ENCODE measurements at regions not wholly inside any gene's neighbourhood (a gene's known extent, or its start where the extent isn't known, plus 50 kb on each side); places are given as distances from the start of the nearest gene placed in this dataset.
"Not testable (repeated sequence)": the region's sequence is repeated elsewhere in the genome, so short reads cannot be mapped to it uniquely, and the experiment has no call there.

DNA sequence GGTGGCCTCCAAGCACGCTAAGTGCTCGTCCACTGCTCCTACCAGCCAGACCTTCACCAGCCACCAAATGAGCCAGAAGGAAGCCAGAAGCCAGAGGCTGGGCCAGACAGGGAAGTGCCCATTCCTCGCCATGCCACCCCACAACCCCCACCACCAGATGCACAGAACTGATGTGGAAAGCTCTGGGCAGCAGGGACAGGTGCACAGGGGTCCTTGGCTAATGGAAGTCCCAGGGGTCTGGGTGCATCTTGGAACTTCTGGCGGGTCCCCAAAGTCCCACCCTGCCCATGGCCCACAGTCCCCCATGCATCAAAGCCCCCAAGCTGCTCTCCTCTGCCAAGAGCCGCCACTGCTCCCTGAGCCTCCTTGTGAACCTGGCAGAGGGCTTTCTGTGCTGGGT lies 173.1 kb upstream of the ID2 start:
- Histone ChIP-seq H3K36me3 (ENCODE audit: control insufficient read depth in 2 of 2, insufficient read depth in 2 of 2, low read length in 2 of 2) (no peaks in the 10 kb centered on the region), H3K9me3 (ENCODE audit: control insufficient read depth in 2 of 2, low read length in 2 of 2) (peaks cover 0 to under 1% of the 10 kb centered on the region in 2 donors), H3K9ac (ENCODE audit: low read length in 2 of 2) (no peak overlapping the region), H3K27me3 (ENCODE audit: control insufficient read depth in 1 of 2, insufficient read depth in 2 of 2, low read length in 2 of 2) (no peaks in the 10 kb centered on the region), H3K4me3 (ENCODE audit: low read length in 2 of 2) (no peak overlapping the region), H3K27ac (ENCODE audit: low read length) (no peak overlapping the region), H3K4me1 (ENCODE audit: control insufficient read depth, insufficient read depth, low read length) (no peaks in the 10 kb centered on the region)

DNA sequence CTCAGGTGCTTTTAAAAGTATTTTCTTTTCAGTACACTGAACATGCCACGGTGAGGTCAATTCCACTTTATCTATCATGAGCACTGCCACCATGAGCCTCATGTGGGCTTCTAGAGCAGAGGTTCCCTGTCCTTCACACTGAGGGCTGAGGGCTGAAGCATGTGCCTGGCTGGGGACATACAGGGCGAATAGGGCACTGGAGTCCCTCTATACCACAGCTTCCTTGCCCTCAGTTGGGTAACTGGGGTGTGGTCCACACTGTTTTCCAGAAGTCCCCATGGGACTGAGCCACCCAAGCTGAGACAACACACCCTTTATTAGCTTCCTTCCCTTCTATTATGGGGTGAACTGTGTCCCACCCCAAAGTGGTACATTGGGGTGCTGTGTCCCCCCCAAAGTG lies 172.2 kb upstream of the ID2 start:
- H3K4me3 ChIP-seq (ENCODE audit: low read length in 2 of 2), result no peak overlapping the region
- H3K36me3 ChIP-seq (ENCODE audit: control insufficient read depth in 2 of 2, insufficient read depth in 2 of 2, low read length in 2 of 2), result no peaks in the 10 kb centered on the region
- H3K9me3 ChIP-seq (ENCODE audit: control insufficient read depth in 2 of 2, low read length in 2 of 2), result peaks cover 0 to 3% of the 10 kb centered on the region in 2 donors
- H3K27me3 ChIP-seq (ENCODE audit: control insufficient read depth in 1 of 2, insufficient read depth in 2 of 2, low read length in 2 of 2), result no peaks in the 10 kb centered on the region
- H3K4me1 ChIP-seq (ENCODE audit: control insufficient read depth, insufficient read depth, low read length), result no peaks in the 10 kb centered on the region
- H3K9ac ChIP-seq (ENCODE audit: low read length in 2 of 2), result no peak overlapping the region
- H3K27ac ChIP-seq (ENCODE audit: low read length), result no peak overlapping the region

DNA sequence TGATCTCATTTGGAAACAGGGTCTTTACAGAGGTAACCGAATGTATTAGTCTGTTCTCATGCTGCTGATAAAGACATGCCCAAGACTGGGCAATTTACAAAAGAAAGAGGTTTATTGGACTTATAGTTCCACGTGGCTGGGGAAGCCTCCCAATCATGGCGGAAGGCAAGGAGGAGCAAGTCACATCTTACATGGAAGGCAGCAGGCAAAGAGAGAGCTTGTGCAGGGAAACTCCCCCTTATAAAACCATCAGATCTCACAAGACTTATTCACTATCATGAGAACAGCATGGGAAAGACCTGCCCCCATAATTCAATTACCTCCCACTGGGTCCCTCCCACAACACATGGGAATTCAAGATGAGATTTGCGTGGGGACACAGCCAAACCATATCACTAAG lies 171.8 kb upstream of the ID2 start:
- not testable (repeated sequence) for H3K27ac ChIP-seq (ENCODE audit: low read length); H3K4me1 ChIP-seq (ENCODE audit: control insufficient read depth, insufficient read depth, low read length); H3K27me3 ChIP-seq (ENCODE audit: control insufficient read depth in 1 of 2, insufficient read depth in 2 of 2, low read length in 2 of 2); H3K9me3 ChIP-seq (ENCODE audit: control insufficient read depth in 2 of 2, low read length in 2 of 2); H3K9ac ChIP-seq (ENCODE audit: low read length in 2 of 2); H3K4me3 ChIP-seq (ENCODE audit: low read length in 2 of 2); H3K36me3 ChIP-seq (ENCODE audit: control insufficient read depth in 2 of 2, insufficient read depth in 2 of 2, low read length in 2 of 2)

DNA sequence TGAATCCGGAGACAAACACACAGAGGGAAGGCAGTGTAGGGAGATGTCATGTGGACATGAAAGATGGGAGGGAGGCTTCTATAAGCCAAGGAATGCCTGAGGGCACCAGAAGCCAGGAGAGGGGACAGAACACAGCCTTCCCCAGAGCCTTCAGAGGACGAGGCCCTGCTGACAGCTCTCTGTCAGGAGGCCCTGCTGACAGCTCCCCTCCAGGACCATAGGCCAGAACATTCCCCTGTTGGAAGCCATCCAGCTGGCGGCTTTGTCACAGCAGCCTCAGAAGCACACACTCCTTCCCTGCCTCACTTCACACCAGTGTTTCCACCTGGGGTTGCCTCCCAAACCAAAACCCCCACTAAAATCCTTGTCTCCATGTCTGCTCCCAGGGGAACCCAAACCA lies 171.3 kb upstream of the ID2 start:
- no peak overlapping the region for H3K9ac ChIP-seq (ENCODE audit: low read length in 2 of 2)
- no peaks in the 10 kb centered on the region for H3K27me3 ChIP-seq (ENCODE audit: control insufficient read depth in 1 of 2, insufficient read depth in 2 of 2, low read length in 2 of 2)

DNA sequence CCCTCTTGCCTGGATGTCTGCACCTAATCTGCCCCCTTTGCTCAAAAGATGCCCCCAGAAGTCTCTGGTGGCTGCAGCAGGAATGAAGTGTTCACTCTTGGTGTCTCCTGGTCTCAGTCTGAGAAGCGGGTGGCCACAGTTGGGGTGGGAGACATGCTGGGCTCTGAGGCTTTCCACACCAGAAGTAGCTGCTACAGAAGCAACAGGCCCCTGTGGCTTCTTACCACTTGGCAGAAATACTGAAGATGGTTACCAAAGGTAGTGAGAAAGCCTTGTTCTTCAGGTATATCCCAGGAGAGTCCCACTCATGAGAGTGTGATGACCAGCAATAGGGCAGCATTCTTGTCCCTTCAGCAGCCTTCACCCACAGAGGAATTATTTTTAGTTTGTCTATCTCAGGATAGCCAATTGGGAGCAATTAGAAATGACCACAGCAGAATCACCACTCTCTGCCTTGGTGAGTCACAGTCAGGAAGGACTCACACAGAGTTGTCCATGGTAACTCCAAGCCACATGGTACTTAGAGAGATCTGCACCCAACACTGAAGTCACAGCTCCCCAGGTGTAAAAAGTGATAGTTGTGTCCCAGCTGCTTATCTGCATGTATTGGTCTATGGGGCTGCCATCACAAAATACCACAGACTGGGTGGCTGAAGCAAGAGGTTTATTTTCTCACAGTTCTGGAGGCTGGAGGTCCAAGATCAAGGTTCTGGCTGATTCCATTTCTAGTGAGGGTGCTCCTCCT lies 169.8 kb upstream of the ID2 start:
- no peaks in the 10 kb centered on the region for H3K36me3 ChIP-seq (ENCODE audit: control insufficient read depth in 2 of 2, insufficient read depth in 2 of 2, low read length in 2 of 2)
- H3K9ac ChIP-seq (ENCODE audit: low read length in 2 of 2), result no peak overlapping the region
- H3K27me3 ChIP-seq (ENCODE audit: control insufficient read depth in 1 of 2, insufficient read depth in 2 of 2, low read length in 2 of 2), result no peaks in the 10 kb centered on the region
- H3K9me3 ChIP-seq (ENCODE audit: control insufficient read depth in 2 of 2, low read length in 2 of 2), result peaks cover 0 to 3% of the 10 kb centered on the region in 2 donors
- no peak overlapping the region for H3K4me3 ChIP-seq (ENCODE audit: low read length in 2 of 2)
- H3K4me1 ChIP-seq (ENCODE audit: control insufficient read depth, insufficient read depth, low read length), result no peaks in the 10 kb centered on the region
- no peak overlapping the region for H3K27ac ChIP-seq (ENCODE audit: low read length)

More for the DNA sequence above, 171.3 kb upstream of the ID2 start:
- H3K27ac ChIP-seq (ENCODE audit: low read length), result no peak overlapping the region
- H3K36me3 ChIP-seq (ENCODE audit: control insufficient read depth in 2 of 2, insufficient read depth in 2 of 2, low read length in 2 of 2), result no peaks in the 10 kb centered on the region
- H3K4me3 ChIP-seq (ENCODE audit: low read length in 2 of 2), result no peak overlapping the region
- H3K9me3 ChIP-seq (ENCODE audit: control insufficient read depth in 2 of 2, low read length in 2 of 2), result peaks cover 0 to 3% of the 10 kb centered on the region in 2 donors
- no peaks in the 10 kb centered on the region for H3K4me1 ChIP-seq (ENCODE audit: control insufficient read depth, insufficient read depth, low read length)

DNA sequence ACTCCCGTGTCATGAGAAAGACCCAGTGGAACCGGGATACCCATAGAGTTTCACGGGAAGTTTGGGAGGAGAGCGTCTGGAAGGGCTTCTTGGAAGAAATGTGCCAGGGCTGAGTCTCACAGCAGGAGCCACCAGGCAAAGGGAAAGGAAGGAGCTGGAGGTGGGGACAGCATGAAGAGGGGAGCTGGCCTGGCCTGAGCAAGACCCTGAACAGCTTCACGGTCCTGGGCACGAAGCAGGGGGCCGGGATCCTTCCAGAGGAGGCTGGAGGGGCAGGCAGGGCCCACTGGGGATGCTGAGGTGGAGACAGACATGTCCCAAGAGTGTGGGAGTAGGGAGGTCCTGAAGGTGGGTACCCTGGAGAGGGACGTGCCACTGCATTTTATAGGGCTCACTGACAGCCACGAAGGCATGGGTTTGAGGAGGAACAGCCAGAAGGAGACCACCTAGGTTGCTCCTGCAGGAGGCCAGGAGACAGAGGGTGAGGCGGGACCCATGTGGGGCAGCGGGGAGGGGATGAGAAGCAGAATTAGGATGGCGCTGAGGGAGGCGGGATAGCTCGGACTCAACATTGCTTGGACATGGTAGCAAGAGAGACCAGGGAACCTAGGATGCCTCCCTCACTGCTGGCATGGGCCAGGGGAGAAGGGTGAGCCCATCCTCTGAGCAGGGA lies 168.1 kb upstream of the ID2 start:
- Histone ChIP-seq H3K27me3 (ENCODE audit: control insufficient read depth in 1 of 2, insufficient read depth in 2 of 2, low read length in 2 of 2) (no peaks in the 10 kb centered on the region), H3K36me3 (ENCODE audit: control insufficient read depth in 2 of 2, insufficient read depth in 2 of 2, low read length in 2 of 2) (no peaks in the 10 kb centered on the region), H3K4me3 (ENCODE audit: low read length in 2 of 2) (no peak overlapping the region), H3K4me1 (ENCODE audit: control insufficient read depth, insufficient read depth, low read length) (no peaks in the 10 kb centered on the region), H3K27ac (ENCODE audit: low read length) (no peak overlapping the region), H3K9me3 (ENCODE audit: control insufficient read depth in 2 of 2, low read length in 2 of 2) (peaks cover 0 to 3% of the 10 kb centered on the region in 2 donors), H3K9ac (ENCODE audit: low read length in 2 of 2) (no peak overlapping the region)

DNA sequence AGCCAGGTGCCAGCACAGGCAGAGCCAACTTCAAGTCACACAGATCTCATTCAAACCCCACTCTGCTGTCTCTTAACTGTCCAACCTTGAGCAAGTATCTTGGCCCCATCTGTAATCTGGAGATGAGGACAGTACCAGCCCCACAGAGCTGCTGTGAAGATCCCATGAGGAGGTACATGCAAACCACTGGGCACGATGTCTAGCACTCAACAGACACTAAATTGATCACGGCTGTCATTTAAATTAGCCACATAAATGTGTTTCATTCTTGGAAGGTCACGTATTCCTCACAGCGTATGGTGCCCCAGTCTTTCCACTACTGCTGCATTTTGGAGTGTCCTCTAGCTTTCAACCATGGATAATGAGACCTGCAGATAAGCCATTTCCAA lies 167.6 kb upstream of the ID2 start:
- Histone ChIP-seq H3K27ac (ENCODE audit: low read length) (no peak overlapping the region), H3K9ac (ENCODE audit: low read length in 2 of 2) (no peak overlapping the region), H3K4me3 (ENCODE audit: low read length in 2 of 2) (no peak overlapping the region), H3K9me3 (ENCODE audit: control insufficient read depth in 2 of 2, low read length in 2 of 2) (peaks cover 0 to 3% of the 10 kb centered on the region in 2 donors), H3K4me1 (ENCODE audit: control insufficient read depth, insufficient read depth, low read length) (no peaks in the 10 kb centered on the region), H3K36me3 (ENCODE audit: control insufficient read depth in 2 of 2, insufficient read depth in 2 of 2, low read length in 2 of 2) (no peaks in the 10 kb centered on the region), H3K27me3 (ENCODE audit: control insufficient read depth in 1 of 2, insufficient read depth in 2 of 2, low read length in 2 of 2) (no peaks in the 10 kb centered on the region)

- H3K9ac ChIP-seq (ENCODE audit: low read length in 2 of 2), result no peak overlapping the region
- no peak overlapping the region for H3K27ac ChIP-seq (ENCODE audit: low read length)
- no peak overlapping the region for H3K4me3 ChIP-seq (ENCODE audit: low read length in 2 of 2)
- no peaks in the 10 kb centered on the region for H3K27me3 ChIP-seq (ENCODE audit: control insufficient read depth in 1 of 2, insufficient read depth in 2 of 2, low read length in 2 of 2)
- H3K4me1 ChIP-seq (ENCODE audit: control insufficient read depth, insufficient read depth, low read length), result no peaks in the 10 kb centered on the region
- H3K36me3 ChIP-seq (ENCODE audit: control insufficient read depth in 2 of 2, insufficient read depth in 2 of 2, low read length in 2 of 2), result no peaks in the 10 kb centered on the region
- H3K9me3 ChIP-seq (ENCODE audit: control insufficient read depth in 2 of 2, low read length in 2 of 2), result peaks cover 0 to 3% of the 10 kb centered on the region in 2 donors
Measured at GRCh38 chr2:8514796-8515758, 166.8 kb upstream of the ID2 start.

DNA sequence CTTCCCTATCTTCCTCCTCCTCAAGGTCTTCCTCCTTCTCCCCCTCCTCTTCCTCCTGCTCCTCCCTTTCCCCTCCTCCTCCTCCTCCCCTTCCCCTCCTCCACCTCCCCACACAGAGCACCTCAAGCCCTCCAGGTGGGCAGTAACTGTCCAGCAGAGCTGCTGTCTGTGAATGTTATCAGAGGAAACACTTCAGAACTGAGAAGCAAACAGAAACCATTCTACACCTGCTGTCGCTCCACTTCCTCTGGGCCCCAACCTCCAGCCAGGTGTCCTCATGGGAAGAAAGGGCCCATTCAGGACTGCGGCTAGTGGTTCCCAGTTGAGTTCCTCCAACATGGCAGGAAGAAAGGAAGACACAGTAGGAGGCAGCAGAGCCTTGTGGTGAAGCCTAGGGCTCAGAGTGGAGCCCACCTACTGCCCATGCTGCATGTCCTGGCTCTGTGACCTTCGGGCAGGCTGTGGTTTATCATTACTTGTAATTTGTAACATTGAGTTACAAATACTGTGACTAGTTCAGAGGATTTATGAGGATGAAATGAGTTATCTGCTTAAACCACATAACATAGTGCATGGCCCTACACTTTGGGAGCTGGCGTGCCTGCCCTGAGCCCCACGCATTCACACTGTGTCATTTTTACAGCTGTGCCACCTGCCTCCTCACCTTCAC lies 165.9 kb upstream of the ID2 start:
- H3K27ac ChIP-seq (ENCODE audit: low read length), result no peak overlapping the region

GRCh38 chr2:8517850-8518498 lies 163.9 kb upstream of the ID2 start:
- no peaks in the 10 kb centered on the region for H3K4me1 ChIP-seq (ENCODE audit: control insufficient read depth, insufficient read depth, low read length)
- no peak overlapping the region for H3K4me3 ChIP-seq (ENCODE audit: low read length in 2 of 2)
- H3K9ac ChIP-seq (ENCODE audit: low read length in 2 of 2), result no peak overlapping the region
- peaks cover 0 to 3% of the 10 kb centered on the region in 2 donors for H3K9me3 ChIP-seq (ENCODE audit: control insufficient read depth in 2 of 2, low read length in 2 of 2)
- no peaks in the 10 kb centered on the region for H3K36me3 ChIP-seq (ENCODE audit: control insufficient read depth in 2 of 2, insufficient read depth in 2 of 2, low read length in 2 of 2)
- no peak overlapping the region for H3K27ac ChIP-seq (ENCODE audit: low read length)
- no peaks in the 10 kb centered on the region for H3K27me3 ChIP-seq (ENCODE audit: control insufficient read depth in 1 of 2, insufficient read depth in 2 of 2, low read length in 2 of 2)

More for the DNA sequence above, 165.9 kb upstream of the ID2 start:
- Histone ChIP-seq H3K4me1 (ENCODE audit: control insufficient read depth, insufficient read depth, low read length) (no peaks in the 10 kb centered on the region), H3K27me3 (ENCODE audit: control insufficient read depth in 1 of 2, insufficient read depth in 2 of 2, low read length in 2 of 2) (no peaks in the 10 kb centered on the region), H3K4me3 (ENCODE audit: low read length in 2 of 2) (no peak overlapping the region), H3K36me3 (ENCODE audit: control insufficient read depth in 2 of 2, insufficient read depth in 2 of 2, low read length in 2 of 2) (no peaks in the 10 kb centered on the region), H3K9me3 (ENCODE audit: control insufficient read depth in 2 of 2, low read length in 2 of 2) (peaks cover 0 to 3% of the 10 kb centered on the region in 2 donors), H3K9ac (ENCODE audit: low read length in 2 of 2) (no peak overlapping the region)

Data from stomach smooth muscle (tissue), 2 donors.